HG03060 (cell line): ENCODE measurements at regions not wholly inside any gene's neighbourhood (a gene's known extent, or its start where the extent isn't known, plus 50 kb on each side); places are given as distances from the start of the nearest gene placed in this dataset.
"Not testable (repeated sequence)": the region's sequence is repeated elsewhere in the genome, so short reads cannot be mapped to it uniquely, and the experiment has no call there.

Experiments used
- ATAC-seq: cut with Tn5 transposase; IDR thresholded peaks from one replicate; pipeline ENCODE4 v1.9.1; 2021; ENCODE audit warnings: low read depth, moderate number of reproducible peaks; ENCODE audit not compliant: unreplicated experiment

DNA sequence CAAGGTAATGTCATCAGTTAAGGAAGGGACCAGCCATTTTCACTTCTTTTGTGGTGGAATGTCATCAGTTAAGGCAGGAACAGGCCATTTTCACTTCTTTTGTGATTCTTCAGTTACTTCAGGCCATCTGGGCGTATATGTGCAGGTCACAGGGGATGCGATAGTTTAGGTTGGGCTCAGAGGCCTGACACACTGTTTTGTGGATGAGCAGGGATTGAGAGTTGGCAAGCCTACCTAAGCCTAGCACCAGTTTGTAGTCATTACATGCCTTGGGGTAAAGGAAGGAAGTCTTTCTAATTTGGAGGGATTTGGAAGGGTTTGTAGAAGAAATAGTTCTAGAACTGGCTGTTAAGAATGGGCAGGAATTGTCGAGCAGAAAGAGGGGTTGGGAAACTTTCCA lies 457.2 kb downstream of the TMEM135 start:
- not testable (repeated sequence) for ATAC-seq

DNA sequence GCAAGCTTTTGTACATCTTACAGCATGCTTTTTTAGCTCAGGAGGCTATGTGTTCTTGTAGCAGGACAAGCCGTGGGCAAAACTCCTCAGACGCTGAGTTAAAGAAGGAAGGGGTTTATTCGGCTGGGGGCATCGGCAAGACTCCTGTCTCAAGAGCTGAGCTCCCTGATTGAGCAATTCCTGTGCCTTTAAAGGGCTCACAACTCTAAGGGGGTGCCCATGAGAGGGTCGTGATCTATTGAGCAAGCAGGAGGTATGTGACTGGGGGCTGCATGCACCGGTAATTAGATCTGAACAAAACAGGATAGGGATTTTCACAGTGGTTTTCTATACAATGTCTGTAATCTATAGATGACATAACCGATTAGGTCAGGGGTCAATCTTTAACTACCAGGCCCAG lies 456.3 kb downstream of the TMEM135 start:
- not testable (repeated sequence) for ATAC-seq

DNA sequence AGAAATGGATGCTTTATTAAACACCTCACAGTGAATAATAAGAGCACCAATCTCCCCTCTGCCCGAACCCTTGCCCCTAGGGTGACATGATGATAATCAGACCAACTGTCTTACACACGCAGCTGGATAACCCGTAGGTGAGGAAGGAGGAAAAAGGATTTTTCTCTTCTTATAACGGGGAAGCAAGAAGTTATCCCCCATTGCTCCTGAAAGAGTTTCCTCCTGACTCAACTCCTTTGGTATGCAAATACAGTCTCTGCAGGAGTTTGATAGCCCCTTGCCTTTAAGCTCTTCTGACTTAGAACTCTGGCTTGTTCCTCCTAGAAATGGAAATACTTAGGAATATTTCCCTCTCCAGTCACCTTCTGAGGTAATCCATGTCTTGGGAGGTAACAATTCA lies 455.8 kb downstream of the TMEM135 start:
- no peak for ATAC-seq

DNA sequence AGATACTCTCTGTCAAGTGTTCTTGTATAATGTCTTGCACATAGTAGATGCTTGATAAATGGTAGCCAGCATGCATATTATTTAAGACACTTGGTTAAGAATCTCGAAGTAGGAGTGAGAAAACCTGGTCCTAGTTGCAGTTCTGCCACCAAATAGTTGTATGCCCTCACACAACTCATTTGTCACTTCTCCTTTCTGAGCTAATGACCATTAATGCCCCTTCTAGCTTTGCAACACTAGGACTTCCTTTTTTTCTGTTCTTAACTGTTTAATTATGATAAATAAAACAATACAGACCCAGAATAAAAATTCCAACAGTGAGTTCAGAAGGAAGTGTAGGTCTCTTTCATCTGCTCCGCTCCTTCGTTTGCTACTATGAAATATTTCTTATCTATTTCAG lies 453.6 kb downstream of the TMEM135 start:
- ATAC-seq = no peak

DNA sequence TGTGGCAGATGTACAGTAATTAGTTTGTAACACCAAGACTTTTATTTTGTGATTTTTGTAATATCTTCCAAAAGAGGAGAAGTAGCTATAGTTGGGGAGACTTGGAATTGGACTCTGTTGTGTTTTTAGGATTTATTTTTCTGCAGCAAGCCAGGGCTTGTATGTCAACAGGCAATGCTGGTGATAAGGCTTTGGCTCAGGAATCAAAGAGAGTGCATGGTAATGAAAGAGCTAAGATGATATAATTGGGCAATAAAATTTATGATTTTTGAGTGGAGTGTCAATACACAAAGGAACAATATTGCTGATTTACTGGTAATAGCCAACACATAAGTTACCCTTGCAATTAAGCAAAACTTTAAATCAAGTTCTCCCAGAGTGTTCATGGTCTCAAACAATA lies 452.9 kb downstream of the TMEM135 start:
- no peak for ATAC-seq

DNA sequence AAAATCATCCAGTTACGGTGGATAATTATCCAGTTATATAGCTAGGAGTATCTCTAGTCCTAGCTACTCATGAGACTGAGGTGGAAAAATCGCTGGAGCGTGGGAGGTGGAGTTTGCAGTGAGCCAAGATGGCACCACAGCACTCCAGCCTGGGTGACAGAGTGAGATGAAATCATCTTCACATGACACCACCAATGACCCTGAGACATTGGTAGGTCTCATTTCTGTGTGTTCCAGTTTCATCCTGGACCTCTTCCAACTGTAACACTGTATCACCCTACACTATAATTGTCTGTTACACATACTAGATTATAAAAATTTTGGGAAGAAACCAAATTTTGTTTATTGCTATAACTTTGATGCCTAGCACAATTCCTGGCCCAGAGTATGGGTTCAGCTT lies 446.8 kb downstream of the TMEM135 start:
- no peak for ATAC-seq

DNA sequence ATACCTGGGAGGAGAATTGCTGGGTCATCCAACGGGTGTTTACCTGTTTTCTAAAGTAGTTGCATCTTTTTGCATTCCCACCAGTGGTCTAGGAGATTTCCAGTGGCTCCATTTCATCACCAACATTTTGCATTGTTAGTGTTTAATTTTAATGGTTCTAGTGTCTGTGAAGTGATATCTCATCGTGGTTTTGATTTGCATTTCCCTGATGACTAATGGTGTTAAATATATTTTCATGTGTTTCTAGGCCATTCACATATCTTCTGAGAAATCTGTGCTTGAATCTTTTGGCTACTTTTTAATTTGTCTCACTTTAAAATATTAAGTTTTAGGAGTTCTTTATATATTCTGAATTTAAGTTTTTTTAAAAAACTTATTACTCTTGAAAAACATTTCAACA lies 439.6 kb downstream of the TMEM135 start:
- ATAC-seq = no peak

DNA sequence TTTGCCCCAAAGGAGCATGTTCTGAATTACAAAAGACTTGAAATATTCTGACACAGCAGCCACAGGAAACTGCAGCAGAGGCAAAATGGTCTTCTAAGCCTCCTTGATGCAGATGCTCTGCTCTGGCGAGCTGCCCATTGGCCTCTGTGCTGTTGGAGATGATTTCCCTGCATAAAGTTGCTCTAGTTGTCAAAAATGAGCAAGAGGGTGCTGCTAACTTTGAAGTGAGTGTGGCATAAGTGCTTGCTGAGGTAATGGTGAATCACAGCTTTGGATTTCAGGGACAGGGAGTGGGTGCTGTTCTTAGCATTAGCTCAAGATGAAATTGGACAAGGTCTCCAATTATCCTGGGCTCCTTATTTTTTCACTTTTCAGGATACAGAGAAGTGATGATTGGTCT lies 435.4 kb downstream of the TMEM135 start:
- no peak for ATAC-seq

DNA sequence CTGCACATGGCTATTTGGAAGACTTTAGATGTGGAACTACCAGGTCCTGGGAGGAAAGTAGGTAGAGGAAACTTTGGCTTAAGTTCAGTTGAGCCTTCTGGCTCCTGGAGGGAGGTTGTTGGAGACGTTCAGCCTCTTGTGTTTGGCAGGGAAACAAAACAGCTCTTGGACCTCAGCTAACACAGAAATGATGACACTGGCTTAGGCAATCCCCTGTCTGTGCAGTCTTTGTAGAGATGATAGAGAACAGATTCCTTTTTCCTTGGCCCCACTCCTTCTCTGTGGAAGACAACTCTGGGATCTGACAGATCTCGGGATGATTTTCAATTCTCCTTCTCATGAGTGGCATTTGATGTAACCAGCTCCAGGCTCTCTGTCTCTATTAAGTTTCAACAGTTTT lies 428.5 kb downstream of the TMEM135 start:
- no peak for ATAC-seq

DNA sequence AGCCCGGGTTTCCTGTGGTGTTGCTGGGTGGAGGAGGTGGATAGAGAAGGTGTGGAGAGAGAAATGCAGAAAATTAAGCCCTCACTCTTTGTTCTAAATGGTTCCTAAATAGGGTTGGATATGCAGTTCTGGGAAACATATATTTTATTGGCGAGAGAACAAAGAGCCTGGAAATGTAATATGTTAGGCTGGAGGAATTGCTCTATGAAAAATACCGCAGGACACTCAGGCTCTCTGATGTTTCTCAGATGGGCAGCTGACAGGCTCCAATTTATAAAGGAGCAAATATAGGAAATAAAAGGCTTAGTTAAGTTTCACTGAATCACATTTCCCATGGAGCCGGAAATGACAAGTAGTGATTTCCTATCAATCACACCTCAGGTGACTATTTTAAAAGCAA lies 428.0 kb downstream of the TMEM135 start:
- ATAC-seq = no peak

DNA sequence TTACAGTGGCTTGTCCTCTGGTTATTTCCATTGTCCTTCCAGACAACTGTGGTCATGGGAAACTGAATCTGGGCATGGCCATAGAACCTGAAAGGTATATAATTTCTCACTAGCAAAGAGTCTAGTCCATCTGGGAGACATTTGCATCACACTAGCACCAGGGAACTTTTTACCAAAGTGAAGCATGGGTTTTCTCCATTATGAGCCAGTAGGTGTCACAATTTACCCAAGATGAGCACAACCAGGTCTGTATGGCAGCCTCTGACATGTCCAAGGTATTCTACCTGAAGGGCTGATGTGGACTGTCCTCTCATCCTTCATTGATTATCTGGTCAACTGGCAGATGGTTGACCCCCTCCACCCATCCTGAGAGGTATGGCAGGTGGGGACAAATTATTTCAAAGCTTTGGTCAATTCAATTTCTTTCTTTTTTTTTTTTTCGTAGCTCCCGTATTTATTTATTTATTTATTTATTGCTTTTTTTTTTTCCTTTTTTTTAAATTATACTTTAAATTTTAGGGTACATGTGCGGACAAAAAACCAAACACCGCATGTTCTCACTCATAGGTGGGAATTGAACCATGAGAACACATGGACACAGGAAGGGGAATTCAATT lies 425.9 kb downstream of the TMEM135 start:
- ATAC-seq = no peak

DNA sequence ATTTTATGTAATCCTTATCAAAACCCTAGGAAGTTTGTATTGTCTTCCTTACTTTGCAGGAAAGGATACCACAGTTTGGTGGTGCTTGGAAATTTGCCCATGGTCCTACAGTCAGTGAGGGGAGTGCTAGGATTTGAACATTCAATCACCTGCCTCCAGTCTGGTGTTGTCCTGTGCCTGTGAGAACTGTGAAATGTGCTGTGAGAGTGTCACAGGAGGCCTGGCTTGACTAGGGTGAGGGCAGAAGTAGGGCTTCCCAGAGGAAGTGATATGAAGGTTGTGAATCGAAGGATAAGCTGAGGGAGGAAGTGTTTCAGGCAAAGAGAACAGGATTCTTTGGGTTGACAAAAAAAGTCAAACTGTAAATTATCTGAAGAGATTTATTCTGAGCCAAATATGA lies 424.4 kb downstream of the TMEM135 start:
- ATAC-seq = no peak

DNA sequence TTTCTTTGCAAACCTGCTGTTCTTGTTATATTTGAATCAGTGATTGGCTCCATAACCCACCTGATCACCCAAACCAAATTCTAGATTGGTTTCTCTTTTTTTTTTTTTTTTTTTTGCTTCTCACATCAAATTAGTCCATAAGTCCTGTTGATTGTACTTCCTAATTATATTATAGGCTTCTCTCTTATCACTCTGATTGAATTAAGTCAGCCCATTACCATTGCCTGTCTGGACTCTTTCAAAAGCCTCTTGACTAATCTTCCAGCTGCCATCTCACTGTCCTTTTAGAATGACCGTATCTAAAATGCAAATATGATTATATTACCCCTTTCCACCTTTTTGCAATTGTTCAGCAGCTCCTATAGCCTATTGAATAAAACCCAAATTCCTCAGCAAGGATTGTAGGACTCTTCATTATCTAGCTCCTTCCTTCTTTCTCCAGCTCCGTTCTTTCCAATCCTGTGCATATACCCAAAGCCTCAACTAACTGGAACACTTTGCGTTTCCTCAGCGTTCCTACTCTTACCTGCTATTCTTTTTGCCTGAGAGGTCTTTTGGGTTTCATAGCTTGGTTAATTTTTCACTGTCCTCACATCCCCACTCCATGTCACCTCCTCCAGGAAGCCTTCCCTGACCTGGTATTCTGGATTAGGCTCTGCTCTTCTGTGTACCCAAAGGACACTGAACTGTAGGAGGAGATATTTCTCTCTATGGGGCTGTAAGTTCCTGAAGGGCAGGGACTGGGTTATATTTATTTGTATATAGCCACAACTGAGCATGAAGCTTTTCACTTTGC lies 423.3 kb downstream of the TMEM135 start:
- ATAC-seq = no peak

DNA sequence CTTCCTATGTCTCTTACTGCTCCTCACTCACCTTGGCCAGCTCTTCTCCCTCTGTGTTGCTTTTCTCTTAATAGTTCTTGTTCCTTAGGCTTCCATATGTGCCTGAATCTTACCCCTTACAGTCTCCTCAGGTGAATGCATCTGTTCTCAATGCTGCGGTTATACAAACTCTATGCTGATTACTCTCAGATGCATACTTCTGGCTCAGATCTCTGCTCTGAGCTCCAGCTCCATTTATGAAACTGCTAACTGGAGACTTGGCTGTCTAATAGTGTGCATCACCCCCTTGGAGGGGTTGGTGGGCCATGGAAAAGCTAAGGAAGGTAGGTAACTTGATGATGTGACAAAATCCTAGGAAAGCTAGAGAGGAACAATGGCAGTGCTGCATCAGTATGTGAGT lies 422.5 kb downstream of the TMEM135 start:
- ATAC-seq = no peak

DNA sequence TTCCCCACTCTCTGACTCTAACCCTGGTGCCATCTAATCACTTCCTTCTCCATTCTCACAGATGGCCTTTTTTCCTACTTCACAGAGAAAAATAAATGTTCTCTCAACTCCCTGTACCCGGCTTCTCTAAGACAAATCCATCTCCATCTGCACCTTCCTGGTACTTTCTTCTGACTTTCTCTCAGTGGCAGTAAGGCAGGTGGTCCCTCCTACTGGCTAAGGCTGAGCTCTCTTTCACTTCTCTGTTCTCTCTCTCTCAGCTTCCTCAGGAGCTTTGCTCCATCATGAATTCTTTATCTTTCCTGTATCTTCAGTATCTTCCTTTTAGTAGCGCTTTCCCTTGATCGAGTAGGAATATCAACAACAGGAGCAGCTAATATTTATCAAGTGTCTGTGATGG lies 421.6 kb downstream of the TMEM135 start:
- no peak for ATAC-seq

DNA sequence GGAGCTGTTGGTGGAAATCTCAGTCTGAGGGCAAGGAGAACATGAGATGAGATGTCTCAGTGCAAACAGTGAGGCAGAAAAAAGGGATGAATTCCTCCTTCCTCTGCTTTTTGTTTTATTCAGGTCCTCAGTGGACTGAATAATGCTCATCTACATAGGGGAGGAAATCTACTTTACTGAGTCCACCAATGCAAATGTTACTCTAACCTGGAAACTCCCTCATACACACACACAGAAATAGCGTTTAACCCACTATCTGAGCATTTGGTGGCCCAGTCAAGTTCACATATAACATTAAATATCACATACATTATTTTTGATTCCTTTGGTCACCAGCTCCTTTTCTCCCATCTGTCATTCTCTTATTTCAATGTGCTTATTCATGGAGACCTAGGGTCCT lies 418.8 kb downstream of the TMEM135 start:
- no peak for ATAC-seq

DNA sequence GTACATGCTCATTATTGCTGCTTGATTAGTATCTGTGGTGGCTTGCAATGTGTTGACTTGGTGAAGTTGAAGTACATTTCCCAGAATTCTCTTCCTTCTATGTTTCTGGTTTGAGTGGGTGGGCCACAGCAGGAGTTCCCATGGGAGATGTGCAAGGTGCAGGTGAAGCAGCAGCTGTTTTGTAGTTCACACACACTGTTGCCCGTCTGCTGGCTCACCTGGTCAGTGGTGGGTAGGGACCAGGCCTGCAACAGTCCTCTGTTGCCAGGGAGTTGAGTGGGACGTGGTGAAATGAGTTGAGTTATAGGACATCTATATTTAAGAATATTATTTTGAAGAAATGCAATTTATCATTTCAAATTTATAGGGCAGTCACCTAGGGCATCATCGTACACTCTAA lies 417.4 kb downstream of the TMEM135 start:
- no peak for ATAC-seq

DNA sequence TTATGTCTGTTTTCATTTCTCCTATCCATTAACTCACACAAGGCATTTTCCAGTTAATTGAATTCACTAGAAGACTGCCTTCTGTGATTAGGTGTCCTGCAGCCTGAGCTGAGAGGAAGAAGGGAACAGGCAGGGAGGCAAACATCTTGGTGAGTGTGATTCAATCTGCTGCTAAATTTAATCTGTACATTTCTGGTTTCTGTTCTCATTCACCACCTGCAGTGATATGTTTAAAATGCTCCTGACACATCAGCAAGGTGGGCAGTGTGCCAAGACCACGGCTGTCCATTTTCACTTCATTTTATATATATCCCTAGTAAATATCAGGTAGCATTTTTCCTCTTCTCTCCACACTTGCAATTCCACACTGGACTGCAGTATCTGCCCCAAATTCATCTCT lies 416.5 kb downstream of the TMEM135 start:
- peak; percentile 87 for ATAC-seq

DNA sequence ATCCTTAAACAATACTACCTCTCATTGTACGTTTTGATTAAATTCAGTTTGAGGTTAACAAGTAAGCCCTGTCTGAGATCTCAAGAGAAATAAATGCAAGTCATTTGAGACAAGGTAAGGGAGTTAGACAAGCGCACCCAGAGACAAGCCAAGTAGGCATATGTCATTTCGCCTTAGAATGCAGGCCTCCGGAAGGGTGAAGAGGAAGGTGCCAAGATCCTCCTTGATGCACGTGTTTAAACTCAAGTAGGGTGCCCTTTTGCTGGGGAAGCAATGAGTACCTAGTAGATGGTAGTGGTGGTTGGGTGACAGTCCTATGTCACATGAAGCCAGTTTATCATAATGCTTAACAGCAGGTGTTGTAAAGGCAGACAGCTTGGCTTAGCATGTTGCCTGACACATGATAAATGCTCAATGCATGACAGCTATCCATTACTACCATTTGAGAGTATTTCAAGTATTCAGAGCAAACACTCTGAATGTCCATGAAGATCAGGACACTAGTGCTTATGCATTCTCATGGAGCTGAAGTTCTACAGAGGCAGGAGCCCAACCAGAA lies 415.9 kb downstream of the TMEM135 start:
- ATAC-seq = peak; percentile 8

DNA sequence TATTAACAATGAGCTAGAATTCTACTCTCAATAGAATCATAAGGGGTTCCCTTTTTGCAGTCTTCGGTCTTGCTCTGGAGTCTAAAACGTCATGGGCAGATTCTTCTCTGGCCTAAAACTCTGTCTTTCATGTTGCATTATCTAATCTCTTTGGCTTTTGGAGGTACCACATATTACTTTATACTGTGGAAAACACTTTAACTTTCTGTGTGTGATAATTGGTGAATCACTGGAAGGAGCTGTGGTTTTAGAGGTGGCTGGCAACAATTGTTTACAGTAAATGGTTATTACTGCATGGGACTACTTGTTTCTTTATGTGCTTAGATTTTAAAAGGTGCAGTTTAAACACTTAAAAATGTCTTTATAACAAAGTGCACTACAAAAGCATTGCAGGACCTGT lies 414.3 kb downstream of the TMEM135 start:
- not testable (repeated sequence) for ATAC-seq

DNA sequence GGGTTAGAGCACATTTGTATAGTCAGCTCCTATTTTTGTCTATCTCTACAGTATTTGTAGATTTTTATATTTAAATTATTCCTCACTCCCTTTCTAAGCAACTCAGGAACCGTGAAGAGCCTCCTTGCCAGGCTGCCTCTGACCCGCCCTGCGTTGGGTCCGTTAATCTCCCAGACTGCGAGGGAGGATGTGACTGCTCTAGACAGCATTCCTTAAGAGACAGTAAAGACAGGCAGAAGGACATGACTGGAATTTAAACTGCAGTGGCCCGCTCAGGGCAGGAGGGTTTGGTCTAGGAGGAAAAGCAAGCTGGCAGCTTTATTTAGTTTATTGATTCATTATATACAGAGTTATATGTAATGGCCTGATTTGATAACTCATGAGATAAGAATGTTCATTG lies 413.7 kb downstream of the TMEM135 start:
- no peak for ATAC-seq

DNA sequence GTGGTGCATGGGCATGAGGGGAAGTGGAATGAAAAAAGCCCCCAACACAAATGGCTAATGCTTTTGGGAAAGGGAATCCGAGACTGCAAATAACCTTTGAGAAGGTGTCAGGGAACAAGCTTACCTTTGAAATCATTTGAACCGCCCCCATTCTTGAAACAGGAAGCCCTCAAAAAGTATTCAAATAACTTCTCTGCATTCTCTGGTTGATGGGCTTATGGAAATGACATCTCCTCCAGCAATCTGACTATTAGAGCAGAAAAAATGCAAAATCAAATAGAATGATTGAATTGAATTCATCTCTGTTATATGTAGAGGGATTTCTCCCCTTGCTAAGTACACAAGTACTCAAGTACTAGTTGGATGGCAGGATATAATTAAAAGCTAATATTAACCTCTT lies 409.9 kb downstream of the TMEM135 start:
- ATAC-seq = no peak
